Lung (tissue), 11 donors: ENCODE measurements at regions not wholly inside any gene's neighbourhood (a gene's known extent, or its start where the extent isn't known, plus 50 kb on each side); places are given as distances from the start of the nearest gene placed in this dataset.
A peak's percentile ranks its signal among the peaks of the same experiment; 100 is the strongest.

Experiments used
- ATAC-seq: fragments of 200-7000 bp; cut with Tn5 transposase; one replicate; pipeline ENCODE4 v1.9.1; 2020; ENCODE audit warnings: moderate number of reproducible peaks; ENCODE audit not compliant: insufficient read depth, low FRiP score
- DNase-seq, 3 donors: peaks; one replicate each; pipeline ENCODE4 v3.0.0-alpha.2; 2013 to 2017
- H3K27ac ChIP-seq, 2 donors: one replicate each; pipeline ENCODE4 v1.5.1; 2013; ENCODE audit warnings: mild to moderate bottlenecking in 2 of 2, moderate library complexity in 2 of 2, control low read depth in 1 of 2, inconsistent platforms in 1 of 2, low read depth in 1 of 2, low read length in 1 of 2
- H3K27me3 ChIP-seq, 3 donors: one replicate each; pipeline ENCODE4 v1.5.1; 2013; ENCODE audit warnings: low read length in 2 of 3; ENCODE audit not compliant: control insufficient read depth in 3 of 3, insufficient read depth in 3 of 3
- H3K36me3 ChIP-seq, 4 donors: one replicate each; pipeline ENCODE4 v1.5.1; 2013; ENCODE audit warnings: low read length in 4 of 4, mild to moderate bottlenecking in 1 of 4, moderate library complexity in 1 of 4; ENCODE audit not compliant: control insufficient read depth in 4 of 4, insufficient read depth in 4 of 4
- H3K4me1 ChIP-seq, 5 donors: one replicate each; pipeline ENCODE4 v1.5.1; 2013; ENCODE audit warnings: low read length in 5 of 5, mild to moderate bottlenecking in 2 of 5, moderate library complexity in 1 of 5; ENCODE audit not compliant: control insufficient read depth in 5 of 5, insufficient read depth in 5 of 5
- H3K4me3 ChIP-seq: one replicate; pipeline ENCODE4 v1.5.1; 2013; ENCODE audit warnings: mild to moderate bottlenecking, control low read depth, moderate library complexity
- H3K9ac ChIP-seq, 2 donors: one replicate each; pipeline ENCODE4 v1.5.1; 2013; ENCODE audit warnings: low read length in 2 of 2, control low read depth in 1 of 2; ENCODE audit not compliant: insufficient read depth in 1 of 2
- H3K9me3 ChIP-seq, 4 donors: one replicate each; pipeline ENCODE4 v1.5.1; 2013; ENCODE audit warnings: low read length in 3 of 4, mild to moderate bottlenecking in 1 of 4, moderate library complexity in 1 of 4; ENCODE audit not compliant: control insufficient read depth in 4 of 4, insufficient read depth in 3 of 4
- WGBS, 2 donors: extraction: QIAGEN DNeasy Blood & Tissue Kit; methylation state at CpG; one replicate each; pipeline ENCODE4 v1.1.7; 2013; 5-methylcytosine and 5-hydroxymethylcytosine counted together
- TF ChIP-seq, protein P1 (sequence below): IDR thresholded peaks from 2 replicates; pipeline ENCODE4 v1.5.1; 2012; ENCODE audit warnings: mild to moderate bottlenecking; ENCODE audit errors: control extremely low read depth, extremely low read depth
- donor health status: control.
- donor health status: control.
- donor health status: Bipolar disorder and iron deficiency.
- donor health status: healthy.
- donor health status: DM: yes; HTN: yes; CAD: no.

DNA sequence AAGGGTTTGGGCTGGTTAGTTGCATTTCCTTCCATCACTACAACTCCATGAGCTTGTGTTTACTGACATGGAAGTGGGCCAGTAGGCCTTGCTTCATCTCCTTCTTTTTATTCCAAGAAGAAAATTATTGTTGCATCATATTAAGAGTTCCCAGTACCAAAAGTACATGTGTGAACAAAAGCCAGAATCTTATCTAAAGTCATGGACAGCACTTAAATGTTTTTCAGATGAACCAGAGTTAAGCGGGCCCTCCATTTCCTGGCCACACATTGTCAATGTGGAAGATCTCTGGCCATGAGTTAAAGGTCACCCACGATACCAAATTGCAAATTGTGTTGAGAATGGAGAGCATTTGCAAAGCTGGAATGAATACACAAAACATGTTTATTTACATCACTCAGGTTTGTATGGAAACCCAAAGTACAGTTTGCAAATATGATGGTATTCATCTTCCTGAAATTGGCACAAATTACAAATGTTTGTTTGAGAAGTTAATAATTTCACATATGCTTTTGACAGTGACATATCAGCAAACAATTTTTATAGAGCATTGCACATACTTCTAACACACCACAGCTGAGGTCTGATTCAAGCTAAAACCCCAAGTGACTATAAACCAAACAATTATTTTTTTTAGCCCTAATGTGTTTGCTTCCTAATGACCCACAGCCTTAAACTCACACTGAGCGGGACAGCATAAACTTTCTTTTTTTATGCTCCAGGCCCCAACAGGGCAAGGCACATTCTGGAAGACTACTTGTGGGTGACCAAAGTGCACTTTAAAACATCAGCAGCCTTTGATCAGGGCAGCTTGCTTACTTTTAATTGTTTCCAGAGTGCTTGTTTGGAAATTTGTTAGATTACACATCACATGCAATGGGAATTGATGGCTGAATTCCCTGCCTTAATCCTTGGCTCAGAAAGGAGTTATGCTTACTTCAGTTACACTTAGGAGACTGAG lies 502.9 kb upstream of the SLIT2 start:
- Histone ChIP-seq H3K9ac (no peak overlapping the region), H3K27me3 (no peaks in the 10 kb centered on the region), H3K4me3 (no peak overlapping the region), H3K9me3 (no peaks in the 10 kb centered on the region), H3K27ac (no peak overlapping the region), H3K36me3 (no peaks in the 10 kb centered on the region), H3K4me1 (peaks cover 0 to 26% (median 0%) of the 10 kb centered on the region in 5 donors)
- DNase-seq: peak; percentile 91 to 99 (median 98)
- peak; percentile 57 for ATAC-seq
- TF ChIP-seq, protein P1, sequence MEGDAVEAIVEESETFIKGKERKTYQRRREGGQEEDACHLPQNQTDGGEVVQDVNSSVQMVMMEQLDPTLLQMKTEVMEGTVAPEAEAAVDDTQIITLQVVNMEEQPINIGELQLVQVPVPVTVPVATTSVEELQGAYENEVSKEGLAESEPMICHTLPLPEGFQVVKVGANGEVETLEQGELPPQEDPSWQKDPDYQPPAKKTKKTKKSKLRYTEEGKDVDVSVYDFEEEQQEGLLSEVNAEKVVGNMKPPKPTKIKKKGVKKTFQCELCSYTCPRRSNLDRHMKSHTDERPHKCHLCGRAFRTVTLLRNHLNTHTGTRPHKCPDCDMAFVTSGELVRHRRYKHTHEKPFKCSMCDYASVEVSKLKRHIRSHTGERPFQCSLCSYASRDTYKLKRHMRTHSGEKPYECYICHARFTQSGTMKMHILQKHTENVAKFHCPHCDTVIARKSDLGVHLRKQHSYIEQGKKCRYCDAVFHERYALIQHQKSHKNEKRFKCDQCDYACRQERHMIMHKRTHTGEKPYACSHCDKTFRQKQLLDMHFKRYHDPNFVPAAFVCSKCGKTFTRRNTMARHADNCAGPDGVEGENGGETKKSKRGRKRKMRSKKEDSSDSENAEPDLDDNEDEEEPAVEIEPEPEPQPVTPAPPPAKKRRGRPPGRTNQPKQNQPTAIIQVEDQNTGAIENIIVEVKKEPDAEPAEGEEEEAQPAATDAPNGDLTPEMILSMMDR: no peak
- 42 to 63% methylated on average over 3 of the region's 3 CpGs for WGBS, 2 donors

DNA sequence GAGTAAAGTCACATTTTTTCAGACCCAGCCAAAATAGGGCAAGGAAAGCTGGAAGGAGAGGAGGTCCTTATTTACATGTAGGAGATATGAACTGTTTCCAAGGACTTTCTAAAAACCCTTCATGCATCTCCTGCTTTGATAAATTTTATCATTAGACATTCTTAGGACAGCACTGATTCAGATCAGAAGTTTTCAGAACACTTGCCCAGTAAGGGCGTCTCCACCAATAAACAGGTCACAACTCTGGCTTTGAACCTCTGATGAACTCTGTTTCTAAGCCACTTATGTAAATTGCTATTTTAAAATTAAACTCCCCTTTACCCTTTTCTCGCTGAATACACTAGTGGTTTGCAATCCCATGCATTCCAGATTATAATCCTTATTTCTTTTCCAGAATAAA lies 505.3 kb upstream of the SLIT2 start:
- no peak overlapping the region for H3K4me3 ChIP-seq
- H3K9me3 ChIP-seq: no peaks in the 10 kb centered on the region
- H3K36me3 ChIP-seq: no peaks in the 10 kb centered on the region
- H3K27ac ChIP-seq: no peak overlapping the region
- H3K4me1 ChIP-seq: peaks cover 0 to 29% (median 0%) of the 10 kb centered on the region in 5 donors
- H3K9ac ChIP-seq: no peak overlapping the region
- no peaks in the 10 kb centered on the region for H3K27me3 ChIP-seq
- no peak for ATAC-seq
- DNase-seq: no peak
- TF ChIP-seq, protein P1: no peak
- WGBS, 2 donors: 56 to 58% methylated on average over 2 of the region's 2 CpGs

DNA sequence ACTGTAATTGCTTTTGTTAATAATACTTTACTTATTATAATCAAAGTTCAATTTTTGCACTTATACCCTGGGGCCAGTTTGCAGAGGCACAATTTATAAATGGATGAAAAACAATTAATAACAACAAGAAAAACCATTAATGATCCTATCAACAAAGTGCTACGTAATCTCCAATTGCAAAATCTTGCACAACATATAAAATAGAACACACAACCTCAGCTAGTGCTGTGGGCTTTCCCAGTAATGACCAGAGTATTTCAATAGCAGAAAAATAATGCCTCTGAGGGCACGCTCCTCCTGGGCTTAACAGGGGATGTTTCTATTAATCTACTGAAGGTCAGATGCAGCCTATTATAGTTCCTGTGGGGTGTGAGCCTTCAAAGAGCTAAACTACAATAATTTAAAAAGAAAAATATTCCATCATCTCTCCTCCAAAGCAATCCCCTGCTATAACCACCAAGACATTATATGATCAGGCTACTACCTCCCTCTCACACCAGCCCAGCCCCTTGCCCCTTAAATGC lies 508.5 kb upstream of the SLIT2 start:
- Histone ChIP-seq H3K27me3 (no peaks in the 10 kb centered on the region), H3K36me3 (no peaks in the 10 kb centered on the region), H3K9ac (no peak overlapping the region), H3K27ac (no peak overlapping the region), H3K9me3 (no peaks in the 10 kb centered on the region), H3K4me1 (peaks cover 0 to 19% (median 0%) of the 10 kb centered on the region in 5 donors), H3K4me3 (no peak overlapping the region)
- DNase-seq (no peak), ATAC-seq (no peak)
- WGBS, 2 donors: 88 to 92% methylated on average over 2 of the region's 2 CpGs
- TF ChIP-seq, protein P1: no peak
